SU-DHL-6 (cell line): ENCODE measurements at regions not wholly inside any gene's neighbourhood (a gene's known extent, or its start where the extent isn't known, plus 50 kb on each side); places are given as distances from the start of the nearest gene placed in this dataset.
"Not testable (repeated sequence)": the region's sequence is repeated elsewhere in the genome, so short reads cannot be mapped to it uniquely, and the experiment has no call there.

Experiments
- H2AFZ ChIP-seq: fragments of 200-600 bp; sonication (generic); 2 replicates; pipeline ENCODE4 v1.6.1; 2014; ENCODE audit warnings: low read depth, mild to moderate bottlenecking, moderate library complexity, mixed read lengths, antibody characterized with exemption, low read length; ENCODE audit not compliant: severe bottlenecking
- H3F3A ChIP-seq: fragments of 200-600 bp; shearing (Covaris generic); 2 replicates; pipeline ENCODE4 v1.6.0; 2016; ENCODE audit warnings: antibody characterized with exemption, mild to moderate bottlenecking; ENCODE audit not compliant: insufficient read depth
- H3K27ac ChIP-seq: fragments of 200-600 bp; sonication (generic); 2 replicates; pipeline ENCODE4 v1.5.1; 2016; ENCODE audit warnings: low read depth, mild to moderate bottlenecking, low read length, moderate library complexity, mixed read lengths
- H3K27me3 ChIP-seq: fragments of 200-600 bp; sonication (generic), shearing (Covaris generic); 2 replicates; pipeline ENCODE4 v1.6.0; 2014; ENCODE audit warnings: mild to moderate bottlenecking, low read length
- H3K36me3 ChIP-seq: fragments of 200-600 bp; sonication (generic); 2 replicates; pipeline ENCODE4 v1.6.1; 2014; ENCODE audit warnings: mild to moderate bottlenecking, low read length, mixed read lengths
- H3K4me2 ChIP-seq: fragments of 300-600, 200-600 bp; shearing (Covaris generic), sonication (generic); 2 replicates; pipeline ENCODE4 v1.6.0; 2014; ENCODE audit warnings: low read length, low read depth, mild to moderate bottlenecking; ENCODE audit not compliant: poor library complexity, severe bottlenecking
- H3K4me3 ChIP-seq: fragments of 200-600 bp; sonication (generic); 2 replicates; pipeline ENCODE4 v1.5.1; 2014; ENCODE audit warnings: antibody characterized with exemption, low read length, mild to moderate bottlenecking, mixed read lengths; ENCODE audit not compliant: insufficient read depth, poor library complexity, severe bottlenecking
- H3K79me2 ChIP-seq: fragments of 200-600 bp; sonication (generic); 2 replicates; pipeline ENCODE4 v1.6.1; 2014; ENCODE audit warnings: mild to moderate bottlenecking, low read length, moderate library complexity; ENCODE audit not compliant: insufficient read depth
- H3K9ac ChIP-seq: fragments of 200-600 bp; sonication (generic); 2 replicates; pipeline ENCODE4 v1.7.0; 2014; ENCODE audit warnings: mild to moderate bottlenecking, low read length
- H3K9me2 ChIP-seq: fragments of 200-600 bp; sonication (generic); replicated peaks from 2 replicates; pipeline ENCODE4 v1.6.1; 2014; ENCODE audit warnings: low read length; ENCODE audit not compliant: insufficient read depth
- H3K9me3 ChIP-seq: fragments of 200-600 bp; sonication (generic); 2 replicates; pipeline ENCODE4 v1.6.1; 2014; ENCODE audit warnings: low read length, mixed read lengths; ENCODE audit not compliant: insufficient read depth
- H4K20me1 ChIP-seq: fragments of 200-600 bp; sonication (generic); 2 replicates; pipeline ENCODE4 v1.6.1; 2014; ENCODE audit warnings: low read depth, mild to moderate bottlenecking, antibody characterized with exemption, low read length, moderate library complexity, mixed read lengths
- CTCF ChIP-seq: fragments of 200-600 bp; sonication (generic); IDR thresholded peaks from one replicate; pipeline ENCODE4 v1.5.1; 2017; ENCODE audit warnings: antibody characterized with exemption, mild to moderate bottlenecking, low read length, moderate library complexity; ENCODE audit not compliant: insufficient read depth, poor library complexity, severe bottlenecking
- EZH2phosphoT487 ChIP-seq: fragments of 200-600 bp; sonication (generic), shearing (Covaris generic); conservative IDR thresholded peaks from 2 replicates; pipeline ENCODE4 v1.6.1; 2018; ENCODE audit warnings: mild to moderate bottlenecking, antibody characterized with exemption, low read length, moderate library complexity, mixed read lengths

- Histone ChIP-seq H3K27me3 (no peaks in the 10 kb centered on the region), H3K9me2 (no peaks in the 10 kb centered on the region), H3K9ac (no peak overlapping the region), H3F3A (no peaks in the 10 kb centered on the region), H3K79me2 (no peaks in the 10 kb centered on the region), H3K9me3 (no peaks in the 10 kb centered on the region), H3K27ac (no peak overlapping the region), H4K20me1 (no peaks in the 10 kb centered on the region), H3K4me3 (no peak overlapping the region), H2AFZ (no peak overlapping the region), H3K4me2 (no peak overlapping the region), H3K36me3 (no peaks in the 10 kb centered on the region)
- TF ChIP-seq CTCF (no peak), EZH2phosphoT487 (no peak)
Measured at GRCh38 chr9:107778661-107779060, 289.1 kb upstream of the KLF4 start.

DNA sequence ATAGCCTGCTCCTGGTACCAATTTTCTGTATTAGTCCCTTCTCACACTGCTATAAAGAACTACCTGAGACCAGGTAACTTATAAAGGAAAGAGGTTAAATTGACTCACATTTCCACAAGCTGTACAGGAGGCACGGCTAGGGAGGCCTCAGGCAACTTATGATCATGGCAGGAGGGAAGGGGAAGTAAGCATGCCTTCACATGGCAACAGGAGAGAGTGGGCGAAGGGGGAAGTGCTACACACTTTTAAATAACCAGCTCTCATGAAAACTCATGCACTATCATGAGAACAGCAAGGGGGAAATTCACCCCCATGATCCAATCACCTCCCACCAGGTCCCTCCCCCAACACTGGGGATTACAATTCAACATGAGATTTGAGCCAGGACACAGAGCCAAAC is 284.5 kb upstream of the KLF4 start:
- H3K79me2 ChIP-seq, H3K9me3 ChIP-seq, H3K27me3 ChIP-seq, H3F3A ChIP-seq, H4K20me1 ChIP-seq, H3K27ac ChIP-seq, H3K4me3 ChIP-seq, H2AFZ ChIP-seq, H3K36me3 ChIP-seq, H3K9me2 ChIP-seq, H3K9ac ChIP-seq, H3K4me2 ChIP-seq: not testable (repeated sequence)

GRCh38 chr9:107772988-107773387 is 283.4 kb upstream of the KLF4 start:
- H2AFZ ChIP-seq, result no peak overlapping the region
- H3K9me3 ChIP-seq, result no peaks in the 10 kb centered on the region
- H3K79me2 ChIP-seq, result no peaks in the 10 kb centered on the region
- no peaks in the 10 kb centered on the region for H3K27me3 ChIP-seq
- H3K4me2 ChIP-seq, result no peak overlapping the region
- no peak overlapping the region for H3K9ac ChIP-seq
- no peak overlapping the region for H3K27ac ChIP-seq
- no peaks in the 10 kb centered on the region for H3K9me2 ChIP-seq
- H3F3A ChIP-seq, result no peaks in the 10 kb centered on the region
- no peaks in the 10 kb centered on the region for H4K20me1 ChIP-seq
- no peaks in the 10 kb centered on the region for H3K36me3 ChIP-seq
- no peak for TF ChIP-seq CTCF
- TF ChIP-seq EZH2phosphoT487, result no peak
- H3K4me3 ChIP-seq, result no peak overlapping the region

DNA sequence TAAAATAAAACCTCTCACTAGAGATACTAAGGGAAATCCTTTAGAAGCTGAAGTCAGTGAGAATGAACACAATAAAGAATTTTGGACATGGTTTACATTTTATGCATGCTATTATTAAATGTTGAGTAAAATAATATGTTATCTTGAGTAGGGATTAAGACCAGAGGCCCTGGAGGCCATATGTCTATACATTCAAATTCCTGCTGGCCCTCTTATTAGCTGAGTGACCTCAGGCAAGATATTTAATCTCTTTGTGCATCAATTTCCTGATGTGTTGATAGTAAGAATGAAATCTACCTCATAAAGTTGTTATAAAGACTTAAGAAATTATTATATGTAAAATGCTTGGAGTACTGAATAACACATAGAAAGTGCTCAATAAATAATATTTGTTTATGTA is 281.1 kb upstream of the KLF4 start:
- H3K36me3 ChIP-seq, result no peaks in the 10 kb centered on the region
- H2AFZ ChIP-seq, result no peak overlapping the region
- H3K9me2 ChIP-seq, result no peaks in the 10 kb centered on the region
- no peaks in the 10 kb centered on the region for H4K20me1 ChIP-seq
- H3K4me2 ChIP-seq, result no peak overlapping the region
- no peaks in the 10 kb centered on the region for H3K27me3 ChIP-seq
- H3K9me3 ChIP-seq, result no peaks in the 10 kb centered on the region
- H3K27ac ChIP-seq, result no peak overlapping the region
- TF ChIP-seq EZH2phosphoT487, result no peak
- no peak for TF ChIP-seq CTCF
- H3K4me3 ChIP-seq, result no peak overlapping the region
- no peaks in the 10 kb centered on the region for H3F3A ChIP-seq
- H3K9ac ChIP-seq, result no peak overlapping the region
- H3K79me2 ChIP-seq, result no peaks in the 10 kb centered on the region
